ENCODE measurements at regions not wholly inside any gene's neighbourhood (a gene's known extent, or its start where the extent isn't known, plus 50 kb on each side); places are given as distances from the start of the nearest gene placed in this dataset.
"Not testable (repeated sequence)": the region's sequence is repeated elsewhere in the genome, so short reads cannot be mapped to it uniquely, and the experiment has no call there.

DNA sequence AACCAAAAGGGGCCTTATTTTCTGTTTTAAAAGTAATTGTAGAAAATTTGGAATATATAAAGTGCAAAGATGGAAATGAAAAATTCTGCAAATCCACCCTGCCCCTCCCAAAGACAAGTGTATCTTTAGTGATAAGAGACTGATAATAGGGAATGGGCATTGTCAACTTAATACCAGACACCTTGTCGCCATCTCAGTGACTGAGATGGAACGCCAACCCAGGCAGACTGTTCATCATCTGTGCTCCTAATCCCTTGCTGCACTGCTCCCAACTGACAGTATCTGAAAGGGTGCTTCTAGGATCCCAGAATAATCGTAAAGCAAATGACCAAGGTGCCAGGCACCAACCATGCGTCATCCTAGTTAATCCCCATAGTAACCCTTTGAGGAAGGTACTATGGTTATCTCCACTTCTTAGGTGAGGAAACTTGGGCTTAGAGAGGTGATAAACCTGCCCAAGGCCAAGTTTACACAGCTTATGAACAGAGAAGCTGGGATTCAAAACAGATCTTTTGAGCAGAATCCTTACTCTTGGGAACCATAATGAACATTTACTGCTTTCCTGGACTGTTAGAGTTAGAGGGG, 583.7 kb downstream of the GATA3 start:
- Mint-ChIP-seq H3K4me1 (no peaks in the 10 kb centered on the region), H3K9me3 (peaks cover 7% of the 10 kb centered on the region), H3K27ac (no peak overlapping the region), H3K36me3 (no peaks in the 10 kb centered on the region), H3K4me3 (no peak overlapping the region), H3K27me3 (peaks cover 2% of the 10 kb centered on the region)
- DNase-seq = no peak
- POLR2A ChIA-PET = no interaction called here
- no peak for ATAC-seq (ENCODE audit: low read depth)

DNA sequence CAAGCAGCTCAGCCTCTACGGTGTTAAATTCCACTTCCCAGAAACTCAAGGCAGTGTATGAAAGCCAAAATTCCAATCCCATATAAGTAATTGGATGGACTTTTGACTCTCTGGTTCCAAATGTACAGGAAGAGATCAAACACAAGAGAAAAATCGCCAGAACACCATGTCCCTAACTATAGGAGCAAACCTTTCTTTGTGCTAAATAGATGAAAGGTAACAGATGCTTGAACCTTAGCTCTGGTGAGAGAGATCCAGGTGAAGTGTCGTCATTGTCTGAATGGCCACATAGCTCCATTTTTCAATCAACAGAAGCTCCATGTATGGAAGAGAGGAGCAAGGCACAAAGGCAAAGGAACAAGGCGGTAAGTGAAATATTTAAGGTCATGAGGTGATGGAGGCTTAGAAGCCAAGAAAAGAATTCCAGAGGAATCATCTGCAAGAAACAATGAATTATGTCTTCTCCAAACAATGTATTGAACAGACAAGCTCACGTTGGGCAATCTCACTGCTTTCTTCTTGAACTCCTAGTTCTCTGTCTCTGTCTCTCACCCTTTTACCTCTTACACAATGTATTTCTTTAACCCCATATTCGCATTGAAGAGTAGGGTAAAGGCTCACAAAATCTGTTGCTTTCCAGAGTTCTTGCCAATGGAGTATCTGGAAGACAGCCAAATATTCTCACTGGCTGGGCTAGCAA, 585.1 kb downstream of the GATA3 start:
- no peak for ATAC-seq (ENCODE audit: low read depth)
- POLR2A ChIA-PET = no interaction called here
- H3K4me1 Mint-ChIP-seq = no peaks in the 10 kb centered on the region

DNA sequence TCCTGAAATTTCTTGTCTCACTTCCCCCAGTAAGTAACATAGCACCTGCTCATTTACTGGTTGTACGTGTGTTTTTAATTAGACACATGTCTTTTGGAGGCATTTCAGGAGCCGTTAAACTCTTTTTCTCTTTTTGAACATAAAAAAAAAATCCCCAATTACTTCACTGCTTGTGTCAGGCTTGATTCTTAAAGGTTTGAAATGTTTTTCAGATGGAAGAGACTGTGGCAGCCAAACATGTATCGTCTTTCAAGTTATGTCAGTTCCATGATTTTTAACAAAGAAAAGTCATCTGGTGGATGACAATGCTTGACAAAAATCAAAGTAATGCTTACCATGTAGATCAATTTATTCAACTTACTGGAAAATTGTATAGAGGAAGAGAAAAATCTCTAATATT, 585.8 kb downstream of the GATA3 start:
- no peaks in the 10 kb centered on the region for H3K27me3 Mint-ChIP-seq
- H3K36me3 Mint-ChIP-seq = no peaks in the 10 kb centered on the region
- peaks cover 7% of the 10 kb centered on the region for H3K9me3 Mint-ChIP-seq
- no peak overlapping the region for H3K4me3 Mint-ChIP-seq
- ATAC-seq (ENCODE audit: low read depth) (no peak), DNase-seq (no peak)
- H3K27ac Mint-ChIP-seq = no peak overlapping the region
- POLR2A ChIA-PET = no interaction called here
- no peaks in the 10 kb centered on the region for H3K4me1 Mint-ChIP-seq

More for the DNA sequence above, 585.1 kb downstream of the GATA3 start:
- DNase-seq = no peak
- H3K36me3 Mint-ChIP-seq = no peaks in the 10 kb centered on the region
- no peak overlapping the region for H3K4me3 Mint-ChIP-seq
- no peaks in the 10 kb centered on the region for H3K27me3 Mint-ChIP-seq
- H3K9me3 Mint-ChIP-seq = peaks cover 7% of the 10 kb centered on the region
- no peak overlapping the region for H3K27ac Mint-ChIP-seq

DNA sequence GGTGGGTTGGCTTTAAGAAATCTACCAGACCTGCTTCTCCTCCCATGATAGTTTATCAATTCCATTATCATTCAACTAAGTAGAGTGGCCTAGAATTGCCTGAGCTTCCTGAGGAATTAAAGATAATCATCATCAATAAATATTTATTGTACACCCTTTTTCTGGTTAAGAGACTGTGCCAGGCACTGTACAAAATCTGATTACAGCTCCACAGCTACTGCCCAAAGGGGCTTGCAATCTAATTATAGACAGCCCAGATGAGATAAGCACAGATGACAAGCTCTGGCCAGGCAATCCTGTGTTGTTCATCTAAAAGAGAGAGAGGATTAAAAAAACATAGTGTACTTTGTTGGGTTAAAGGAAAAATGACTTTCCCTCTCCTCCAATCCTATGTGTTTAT, 586.4 kb downstream of the GATA3 start:
- Mint-ChIP-seq H3K27me3 (no peaks in the 10 kb centered on the region), H3K4me1 (no peaks in the 10 kb centered on the region), H3K9me3 (peaks cover 7% of the 10 kb centered on the region), H3K4me3 (no peak overlapping the region), H3K27ac (no peak overlapping the region), H3K36me3 (no peaks in the 10 kb centered on the region)
- POLR2A ChIA-PET = no interaction called here
- ATAC-seq (ENCODE audit: low read depth) (no peak), DNase-seq (no peak)

DNA sequence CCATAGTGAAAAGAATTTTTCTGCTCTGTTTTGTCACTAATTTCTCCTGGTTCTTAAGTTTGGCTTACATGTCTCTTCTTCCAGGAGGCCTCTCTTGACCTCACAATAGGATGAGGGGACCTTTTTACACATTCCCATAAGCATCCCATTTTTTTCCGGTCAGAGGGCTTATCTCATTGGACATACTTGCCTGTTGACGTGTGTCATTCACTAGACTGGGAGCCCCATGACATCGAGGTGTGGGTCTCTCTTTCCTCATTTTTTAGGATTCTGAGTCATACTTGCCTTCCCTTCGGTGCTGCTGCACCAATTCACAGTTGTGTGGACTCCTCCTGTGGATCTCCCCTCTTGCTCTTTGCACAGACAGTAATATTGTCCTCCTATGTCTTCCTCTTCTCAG, 601.8 kb downstream of the GATA3 start:
- Mint-ChIP-seq H3K9me3 (no peaks in the 10 kb centered on the region), H3K4me3 (no peak overlapping the region), H3K4me1 (no peaks in the 10 kb centered on the region), H3K27me3 (peaks cover 2% of the 10 kb centered on the region), H3K27ac (no peak overlapping the region), H3K36me3 (no peaks in the 10 kb centered on the region)
- ATAC-seq (ENCODE audit: low read depth) (no peak), DNase-seq (no peak)
- POLR2A ChIA-PET = no interaction called here

DNA sequence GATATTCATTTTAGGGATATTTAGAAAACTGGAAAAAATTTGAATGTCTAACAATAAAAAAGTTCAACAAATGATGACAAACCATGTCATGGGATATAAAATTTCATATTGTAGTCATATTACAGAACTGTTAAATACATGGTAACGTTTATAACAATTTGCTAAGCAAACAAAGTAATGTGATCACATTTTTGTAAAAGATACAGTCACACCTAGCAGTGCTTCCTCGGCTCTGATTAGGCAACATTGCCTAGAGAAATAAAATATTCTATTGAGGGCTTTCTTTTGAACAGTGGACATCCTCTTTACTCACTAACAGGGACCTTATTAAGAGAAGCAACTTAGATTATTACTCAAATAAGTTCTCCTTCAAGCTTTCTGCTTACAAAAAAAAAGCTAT, 605.5 kb downstream of the GATA3 start:
- H3K27me3 Mint-ChIP-seq = peaks cover 3% of the 10 kb centered on the region
- POLR2A ChIA-PET = no interaction called here
- no peaks in the 10 kb centered on the region for H3K4me1 Mint-ChIP-seq
- DNase-seq (no peak), ATAC-seq (ENCODE audit: low read depth) (no peak)
- H3K9me3 Mint-ChIP-seq = no peaks in the 10 kb centered on the region
- no peaks in the 10 kb centered on the region for H3K36me3 Mint-ChIP-seq
- no peak overlapping the region for H3K4me3 Mint-ChIP-seq
- no peak overlapping the region for H3K27ac Mint-ChIP-seq

DNA sequence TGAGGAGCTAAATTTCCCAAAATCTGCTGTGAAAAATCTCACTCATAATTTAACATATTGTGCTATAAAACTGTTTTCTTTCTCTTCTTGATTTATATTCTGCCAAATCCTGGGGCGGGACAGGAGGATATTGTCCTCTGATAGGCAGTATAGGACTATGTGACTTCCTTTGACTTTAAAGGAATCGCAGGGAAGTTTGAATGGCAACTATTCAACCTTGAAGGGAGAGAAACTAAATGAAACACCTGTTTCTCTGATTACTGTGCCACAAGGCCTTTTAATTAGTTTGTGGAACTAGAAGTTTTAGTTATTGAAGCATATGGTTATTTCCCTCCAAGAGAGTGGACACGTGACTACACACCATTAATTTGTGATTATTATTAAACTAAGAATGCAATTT, 607.4 kb downstream of the GATA3 start:
- no peak overlapping the region for H3K27ac Mint-ChIP-seq
- DNase-seq (no peak), ATAC-seq (ENCODE audit: low read depth) (no peak)
- H3K4me1 Mint-ChIP-seq = no peaks in the 10 kb centered on the region
- peaks cover 3% of the 10 kb centered on the region for H3K27me3 Mint-ChIP-seq
- H3K4me3 Mint-ChIP-seq = no peak overlapping the region
- POLR2A ChIA-PET = no interaction called here
- no peaks in the 10 kb centered on the region for H3K36me3 Mint-ChIP-seq
- no peaks in the 10 kb centered on the region for H3K9me3 Mint-ChIP-seq

DNA sequence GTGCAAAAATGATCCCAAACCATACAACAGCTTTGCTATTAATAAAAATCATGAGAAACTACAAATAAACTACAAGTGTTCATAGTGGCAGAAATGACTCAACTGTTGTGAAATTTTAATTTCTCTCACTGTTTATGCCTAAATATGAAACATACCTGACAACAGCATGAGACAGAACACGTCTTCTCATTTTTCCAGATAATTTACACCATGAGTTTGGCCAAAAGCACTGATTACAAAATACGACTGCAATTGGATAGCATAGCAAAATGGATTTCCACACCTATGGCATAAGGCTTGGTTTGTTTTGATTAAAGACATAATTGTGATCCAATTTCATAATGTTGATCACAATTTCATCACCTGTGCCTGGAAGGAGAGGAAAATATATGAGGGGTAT, 608.6 kb downstream of the GATA3 start:
- POLR2A ChIA-PET = no interaction called here
- H3K27ac Mint-ChIP-seq = no peak overlapping the region
- DNase-seq = no peak
- no peak for ATAC-seq (ENCODE audit: low read depth)
- no peaks in the 10 kb centered on the region for H3K4me1 Mint-ChIP-seq
- peaks cover 3% of the 10 kb centered on the region for H3K27me3 Mint-ChIP-seq
- H3K36me3 Mint-ChIP-seq = no peaks in the 10 kb centered on the region
- no peaks in the 10 kb centered on the region for H3K9me3 Mint-ChIP-seq
- no peak overlapping the region for H3K4me3 Mint-ChIP-seq

DNA sequence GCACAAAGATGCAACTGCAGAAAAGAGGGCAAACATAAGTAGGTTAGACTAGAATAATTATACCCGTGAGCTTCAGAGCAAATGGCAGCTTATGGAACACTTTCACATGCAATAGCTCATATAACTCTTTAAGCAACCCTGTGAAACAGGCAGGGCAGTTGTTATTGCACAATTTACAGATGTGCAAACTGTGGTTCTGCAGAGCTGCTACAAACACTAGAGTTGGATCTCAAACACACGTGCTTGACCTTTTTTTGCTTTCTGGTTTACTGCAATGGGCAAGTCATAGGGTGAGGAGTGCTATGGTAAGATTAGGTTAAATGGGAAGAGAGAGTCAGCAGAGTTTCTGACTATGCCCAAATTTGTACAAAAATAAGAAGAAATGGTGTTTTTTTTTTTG, 610.8 kb downstream of the GATA3 start:
- H3K9me3 Mint-ChIP-seq = peaks cover 2% of the 10 kb centered on the region
- peaks cover 5% of the 10 kb centered on the region for H3K27me3 Mint-ChIP-seq
- H3K36me3 Mint-ChIP-seq = no peaks in the 10 kb centered on the region
- no peaks in the 10 kb centered on the region for H3K4me1 Mint-ChIP-seq
- DNase-seq = no peak
- no peak overlapping the region for H3K4me3 Mint-ChIP-seq
- POLR2A ChIA-PET = no interaction called here
- H3K27ac Mint-ChIP-seq = no peak overlapping the region
- ATAC-seq (ENCODE audit: low read depth) = no peak

DNA sequence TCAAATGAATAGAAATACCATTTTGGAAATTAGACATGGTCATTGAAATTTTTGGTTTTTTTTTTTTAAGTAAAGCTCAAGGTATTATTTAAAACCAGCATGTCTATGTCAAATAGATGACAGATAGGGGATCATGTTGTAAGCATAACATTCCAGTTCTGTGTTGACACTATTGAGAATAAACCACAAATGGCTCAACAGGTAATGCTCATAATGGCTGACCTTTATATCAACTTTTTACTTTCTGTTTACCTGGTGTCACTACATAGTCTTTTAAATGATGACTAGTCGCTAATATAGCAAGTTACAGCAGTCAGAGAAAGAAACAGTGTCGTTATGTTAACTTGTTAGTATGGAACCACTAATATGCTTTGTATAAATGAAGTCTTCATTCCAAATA, 616.0 kb downstream of the GATA3 start:
- H3K27me3 Mint-ChIP-seq = peaks cover 2% of the 10 kb centered on the region
- H3K9me3 Mint-ChIP-seq = peaks cover 2% of the 10 kb centered on the region
- no peak overlapping the region for H3K27ac Mint-ChIP-seq
- H3K4me1 Mint-ChIP-seq = no peaks in the 10 kb centered on the region
- DNase-seq = no peak
- POLR2A ChIA-PET = no interaction called here
- H3K36me3 Mint-ChIP-seq = no peaks in the 10 kb centered on the region
- ATAC-seq (ENCODE audit: low read depth) = no peak
- no peak overlapping the region for H3K4me3 Mint-ChIP-seq

DNA sequence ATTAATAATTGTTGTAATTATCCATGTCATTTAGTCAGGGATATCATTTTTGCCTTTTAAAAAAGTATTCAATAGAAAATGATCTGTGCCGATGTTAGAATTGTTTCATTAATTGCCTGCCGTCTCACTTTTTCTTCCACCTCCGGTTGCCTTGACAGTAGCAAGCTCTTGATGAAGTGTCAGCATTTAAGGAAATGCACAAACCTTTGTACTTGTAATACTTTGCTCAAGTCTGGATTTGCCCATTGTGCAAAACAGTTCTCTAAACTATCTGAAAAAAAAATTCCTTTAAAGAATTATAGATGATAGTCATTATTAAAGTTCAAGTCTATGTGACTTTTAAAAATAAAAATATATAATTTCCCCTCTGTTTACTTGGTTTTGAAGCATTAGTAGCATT, 619.7 kb downstream of the GATA3 start:
- Mint-ChIP-seq H3K36me3 (no peaks in the 10 kb centered on the region), H3K27me3 (no peaks in the 10 kb centered on the region), H3K4me3 (no peak overlapping the region), H3K27ac (no peak overlapping the region), H3K4me1 (no peaks in the 10 kb centered on the region), H3K9me3 (no peaks in the 10 kb centered on the region)
- ATAC-seq (ENCODE audit: low read depth) (no peak), DNase-seq (no peak)
- POLR2A ChIA-PET = no interaction called here

DNA sequence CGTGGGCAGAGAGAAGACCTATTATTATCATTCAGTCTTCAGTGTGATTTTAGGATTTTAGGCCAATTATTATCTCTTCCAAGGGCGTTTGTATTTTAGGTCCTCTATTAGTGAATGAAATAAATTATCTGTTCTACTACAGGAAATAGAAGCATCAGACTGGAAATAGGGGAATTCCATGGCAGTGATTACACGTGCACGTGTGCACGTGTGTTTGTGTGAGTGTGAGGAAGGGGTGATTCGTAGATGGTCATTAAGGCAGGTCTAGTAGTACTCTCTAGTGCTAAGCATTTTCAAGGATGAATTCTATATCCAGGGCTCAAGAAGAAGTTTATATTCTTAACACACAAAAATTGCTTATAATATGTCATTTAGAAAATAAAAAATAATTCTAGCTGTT, 623.2 kb downstream of the GATA3 start:
- POLR2A ChIA-PET = no interaction called here
- Mint-ChIP-seq H3K27ac (no peak overlapping the region), H3K36me3 (no peaks in the 10 kb centered on the region), H3K27me3 (no peaks in the 10 kb centered on the region), H3K4me1 (no peaks in the 10 kb centered on the region), H3K9me3 (no peaks in the 10 kb centered on the region), H3K4me3 (no peak overlapping the region)
- no peak for ATAC-seq (ENCODE audit: low read depth)
- no peak for DNase-seq

DNA sequence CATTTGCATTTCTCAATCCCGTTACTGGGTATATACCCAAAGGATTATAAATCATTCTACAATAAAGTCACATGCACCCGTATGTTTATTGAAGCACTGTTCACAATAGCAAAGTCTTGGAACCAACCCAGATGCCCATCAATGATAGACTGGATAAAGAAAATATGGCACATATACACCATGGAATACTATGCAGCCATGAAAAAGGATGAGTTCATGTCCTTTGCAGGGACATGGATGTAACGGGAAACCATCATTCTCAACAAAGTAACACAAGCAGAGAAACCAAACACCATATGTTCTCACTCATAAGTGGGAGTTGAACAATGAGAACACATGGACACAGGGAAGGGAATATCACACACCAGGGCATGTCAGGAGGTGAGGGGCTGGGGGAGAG, 630.4 kb downstream of the GATA3 start:
- ATAC-seq (ENCODE audit: low read depth); H3K36me3 Mint-ChIP-seq; POLR2A ChIA-PET; H3K9me3 Mint-ChIP-seq; H3K4me1 Mint-ChIP-seq; H3K27me3 Mint-ChIP-seq; H3K27ac Mint-ChIP-seq; DNase-seq; H3K4me3 Mint-ChIP-seq: not testable (repeated sequence)

DNA sequence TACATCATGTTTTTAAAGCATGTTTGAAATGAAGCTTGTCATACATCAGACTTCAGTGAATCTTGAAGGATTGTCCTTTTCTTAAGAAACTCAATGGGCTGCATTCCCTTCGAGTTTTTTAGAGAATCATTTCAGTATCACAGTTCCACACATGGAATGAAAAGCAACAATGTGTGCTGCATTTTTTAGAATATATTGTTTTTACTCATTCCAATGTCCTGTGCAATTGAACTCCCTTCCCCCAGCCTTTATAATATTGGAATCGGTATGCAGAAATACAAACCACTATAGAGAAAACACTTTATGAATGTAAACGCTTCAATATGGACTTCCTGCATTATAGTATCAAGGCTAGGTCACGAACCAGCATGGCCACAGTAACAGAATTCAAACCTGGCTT, 634.4 kb downstream of the GATA3 start:
- no peak for ATAC-seq (ENCODE audit: low read depth)
- POLR2A ChIA-PET = interaction anchor here (0.9 kb wide), 1 partner anchor 9 kb away, joined by 3 read pairs; no protein-coding TSS in a partner anchor

More for the DNA sequence above, 634.4 kb downstream of the GATA3 start:
- Mint-ChIP-seq H3K36me3 (no peaks in the 10 kb centered on the region), H3K27ac (no peak overlapping the region), H3K27me3 (no peaks in the 10 kb centered on the region), H3K4me1 (no peaks in the 10 kb centered on the region), H3K9me3 (peaks cover 7% of the 10 kb centered on the region), H3K4me3 (no peak overlapping the region)
- no peak for DNase-seq

Measured in activated naive CD8-positive, alpha-beta T cell treated with anti-CD3 and anti-CD28 coated beads, Interleukin-2, amount 10 ng/mL, durations not matched to agents 7 days and 5 days (primary cell).